ENCODE measurements at regions not wholly inside any gene's neighbourhood (a gene's known extent, or its start where the extent isn't known, plus 50 kb on each side); places are given as distances from the start of the nearest gene placed in this dataset.

GRCh38 chr10:128850647-128851046 lies 616.4 kb upstream of the MGMT start:
- Histone ChIP-seq H3K4me3 (ENCODE audit: low read length) (no peak overlapping the region), H3K27ac (ENCODE audit: low read length) (no peak overlapping the region), H3K27me3 (ENCODE audit: low read depth, low read length) (no peaks in the 10 kb centered on the region), H2AFZ (ENCODE audit: low read depth, low read length) (no peak overlapping the region), H3K9ac (ENCODE audit: low read length) (no peak overlapping the region), H3K4me1 (ENCODE audit: low read length) (no peaks in the 10 kb centered on the region), H3K4me2 (ENCODE audit: low read length) (no peak overlapping the region), H4K20me1 (ENCODE audit: insufficient read depth, low read length) (no peaks in the 10 kb centered on the region), H3K9me3 (ENCODE audit: insufficient read depth, low read length) (no peaks in the 10 kb centered on the region), H3K79me2 (ENCODE audit: low read length) (no peaks in the 10 kb centered on the region), H3K36me3 (replicated peaks; ENCODE audit: low read depth, low read length) (no peaks in the 10 kb centered on the region)
- TF ChIP-seq EZH2phosphoT487 (IDR thresholded peaks at IDR 0.05; ENCODE audit: low read depth): no peak
- TF ChIP-seq CTCF (IDR thresholded peaks at IDR 0.05; ENCODE audit: low read depth, low read length): no peak

- Histone ChIP-seq H3K9me3 (ENCODE audit: insufficient read depth, low read length) (no peaks in the 10 kb centered on the region), H3K27me3 (ENCODE audit: low read depth, low read length) (no peaks in the 10 kb centered on the region), H3K9ac (ENCODE audit: low read length) (no peak overlapping the region), H3K4me1 (ENCODE audit: low read length) (no peaks in the 10 kb centered on the region), H3K4me3 (ENCODE audit: low read length) (no peak overlapping the region), H3K4me2 (ENCODE audit: low read length) (no peak overlapping the region), H3K79me2 (ENCODE audit: low read length) (no peaks in the 10 kb centered on the region), H3K27ac (ENCODE audit: low read length) (no peak overlapping the region), H3K36me3 (replicated peaks; ENCODE audit: low read depth, low read length) (no peaks in the 10 kb centered on the region), H2AFZ (ENCODE audit: low read depth, low read length) (no peak overlapping the region), H4K20me1 (ENCODE audit: insufficient read depth, low read length) (no peaks in the 10 kb centered on the region)
- TF ChIP-seq EZH2phosphoT487 (IDR thresholded peaks at IDR 0.05; ENCODE audit: low read depth) (no peak), CTCF (IDR thresholded peaks at IDR 0.05; ENCODE audit: low read depth, low read length) (no peak)
These were observed 615.8 kb upstream of the MGMT start for GRCh38 chr10:128851281-128851680.

GRCh38 chr10:128851726-128852125 lies 615.3 kb upstream of the MGMT start:
- Histone ChIP-seq H3K79me2 (ENCODE audit: low read length) (no peaks in the 10 kb centered on the region), H3K4me3 (ENCODE audit: low read length) (no peak overlapping the region), H2AFZ (ENCODE audit: low read depth, low read length) (no peak overlapping the region), H4K20me1 (ENCODE audit: insufficient read depth, low read length) (no peaks in the 10 kb centered on the region), H3K9ac (ENCODE audit: low read length) (no peak overlapping the region), H3K9me3 (ENCODE audit: insufficient read depth, low read length) (no peaks in the 10 kb centered on the region), H3K27me3 (ENCODE audit: low read depth, low read length) (no peaks in the 10 kb centered on the region), H3K27ac (ENCODE audit: low read length) (no peak overlapping the region), H3K4me1 (ENCODE audit: low read length) (no peaks in the 10 kb centered on the region), H3K36me3 (replicated peaks; ENCODE audit: low read depth, low read length) (no peaks in the 10 kb centered on the region), H3K4me2 (ENCODE audit: low read length) (no peak overlapping the region)
- TF ChIP-seq EZH2phosphoT487 (IDR thresholded peaks at IDR 0.05; ENCODE audit: low read depth) (no peak), CTCF (IDR thresholded peaks at IDR 0.05; ENCODE audit: low read depth, low read length) (no peak)

- no peaks in the 10 kb centered on the region for H3K27me3 ChIP-seq (ENCODE audit: low read depth, low read length)
- H3K9ac ChIP-seq (ENCODE audit: low read length): no peak overlapping the region
- H4K20me1 ChIP-seq (ENCODE audit: insufficient read depth, low read length): no peaks in the 10 kb centered on the region
- H2AFZ ChIP-seq (ENCODE audit: low read depth, low read length): no peak overlapping the region
- H3K36me3 ChIP-seq (replicated peaks; ENCODE audit: low read depth, low read length): no peaks in the 10 kb centered on the region
- no peak overlapping the region for H3K4me3 ChIP-seq (ENCODE audit: low read length)
- no peaks in the 10 kb centered on the region for H3K79me2 ChIP-seq (ENCODE audit: low read length)
- no peak overlapping the region for H3K4me2 ChIP-seq (ENCODE audit: low read length)
- no peaks in the 10 kb centered on the region for H3K9me3 ChIP-seq (ENCODE audit: insufficient read depth, low read length)
- no peak for TF ChIP-seq CTCF (IDR thresholded peaks at IDR 0.05; ENCODE audit: low read depth, low read length)
- no peak for TF ChIP-seq EZH2phosphoT487 (IDR thresholded peaks at IDR 0.05; ENCODE audit: low read depth)
- no peak overlapping the region for H3K27ac ChIP-seq (ENCODE audit: low read length)
- H3K4me1 ChIP-seq (ENCODE audit: low read length): no peaks in the 10 kb centered on the region
These were observed 614.6 kb upstream of the MGMT start for GRCh38 chr10:128852449-128852848.

All from OCI-LY3 (cell line).